ENCODE measurements at regions not wholly inside any gene's neighbourhood (a gene's known extent, or its start where the extent isn't known, plus 50 kb on each side); places are given as distances from the start of the nearest gene placed in this dataset.

DNA sequence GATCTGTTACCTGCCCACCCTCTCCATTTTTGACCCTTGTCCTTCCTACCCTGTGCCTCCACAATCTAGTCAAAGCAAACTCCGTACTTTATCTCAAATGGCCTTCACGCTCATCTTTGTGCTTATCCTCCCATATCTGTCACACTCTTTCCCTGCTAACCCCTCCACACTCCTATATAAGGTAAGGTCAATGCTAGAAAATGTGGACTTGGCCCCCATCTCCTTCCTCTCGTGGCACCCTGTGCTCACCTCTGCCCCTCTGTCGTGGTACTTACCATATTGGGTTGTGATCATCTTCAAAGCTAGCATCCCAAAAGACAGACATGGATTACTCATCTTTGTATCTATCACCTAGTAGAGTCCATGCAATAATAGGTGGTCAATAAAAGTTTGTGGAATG, 127.6 kb upstream of the FOXQ1 start:
- no peak overlapping the region for H3K4me3 ChIP-seq (ENCODE audit: low read depth in 2 of 2, low read length in 1 of 2)
- no peaks in the 10 kb centered on the region for H3F3A ChIP-seq (replicated peaks; ENCODE audit: insufficient read depth)
- no peaks in the 10 kb centered on the region for H3K9me2 ChIP-seq
- no peak overlapping the region for H3K27ac ChIP-seq (ENCODE audit: low read depth in 2 of 2, low read length in 1 of 2)
- H3K9me3 ChIP-seq: no peaks in the 10 kb centered on the region
- no peaks in the 10 kb centered on the region for H3K36me3 ChIP-seq (replicated peaks in 1 of 2; ENCODE audit: control insufficient read depth in 1 of 2, insufficient read depth in 2 of 2, low read length in 1 of 2)
- no peaks in the 10 kb centered on the region for H4K20me1 ChIP-seq (ENCODE audit: insufficient read depth)
- ChIA-PET CTCF (no interaction called here), POLR2A (no interaction called here)
- no peak overlapping the region for H2AFZ ChIP-seq (ENCODE audit: low read depth)
- H3K4me2 ChIP-seq: no peak overlapping the region
- H3K79me2 ChIP-seq (ENCODE audit: insufficient read depth): no peaks in the 10 kb centered on the region
- DNase-seq: no peak
- TF ChIP-seq GABPA (IDR thresholded peaks at IDR 0.05; ENCODE audit: low read depth) (no peak), TEAD4 (IDR thresholded peaks at IDR 0.05; ENCODE audit: borderline replicate concordance, insufficient read depth) (no peak), GATA2 (CRISPR knock-in tag; IDR thresholded peaks at IDR 0.05) (no peak), EZH2phosphoT487 (IDR thresholded peaks at IDR 0.05; ENCODE audit: borderline replicate concordance, low read depth) (no peak), FOXJ3 (CRISPR knock-in tag; IDR thresholded peaks at IDR 0.05) (no peak), MXI1 (IDR thresholded peaks at IDR 0.05; ENCODE audit: low read depth, low read length) (no peak), RCOR1 (IDR thresholded peaks at IDR 0.05; ENCODE audit: low read length) (no peak), YY1 (IDR thresholded peaks at IDR 0.05; ENCODE audit: low read depth) (no peak), FOXM1 (IDR thresholded peaks at IDR 0.05; ENCODE audit: low read depth) (no peak), RXRA (IDR thresholded peaks at IDR 0.05; ENCODE audit: borderline replicate concordance, low read depth) (no peak), RAD21 (IDR thresholded peaks at IDR 0.05; ENCODE audit: low read length) (no peak), NRF1 (IDR thresholded peaks at IDR 0.05; ENCODE audit: low read depth, low read length) (no peak)
- TF ChIP-seq, protein P1, sequence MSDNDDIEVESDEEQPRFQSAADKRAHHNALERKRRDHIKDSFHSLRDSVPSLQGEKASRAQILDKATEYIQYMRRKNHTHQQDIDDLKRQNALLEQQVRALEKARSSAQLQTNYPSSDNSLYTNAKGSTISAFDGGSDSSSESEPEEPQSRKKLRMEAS (IDR thresholded peaks at IDR 0.05; ENCODE audit: low read depth): no peak
- TF ChIP-seq, protein P2, sequence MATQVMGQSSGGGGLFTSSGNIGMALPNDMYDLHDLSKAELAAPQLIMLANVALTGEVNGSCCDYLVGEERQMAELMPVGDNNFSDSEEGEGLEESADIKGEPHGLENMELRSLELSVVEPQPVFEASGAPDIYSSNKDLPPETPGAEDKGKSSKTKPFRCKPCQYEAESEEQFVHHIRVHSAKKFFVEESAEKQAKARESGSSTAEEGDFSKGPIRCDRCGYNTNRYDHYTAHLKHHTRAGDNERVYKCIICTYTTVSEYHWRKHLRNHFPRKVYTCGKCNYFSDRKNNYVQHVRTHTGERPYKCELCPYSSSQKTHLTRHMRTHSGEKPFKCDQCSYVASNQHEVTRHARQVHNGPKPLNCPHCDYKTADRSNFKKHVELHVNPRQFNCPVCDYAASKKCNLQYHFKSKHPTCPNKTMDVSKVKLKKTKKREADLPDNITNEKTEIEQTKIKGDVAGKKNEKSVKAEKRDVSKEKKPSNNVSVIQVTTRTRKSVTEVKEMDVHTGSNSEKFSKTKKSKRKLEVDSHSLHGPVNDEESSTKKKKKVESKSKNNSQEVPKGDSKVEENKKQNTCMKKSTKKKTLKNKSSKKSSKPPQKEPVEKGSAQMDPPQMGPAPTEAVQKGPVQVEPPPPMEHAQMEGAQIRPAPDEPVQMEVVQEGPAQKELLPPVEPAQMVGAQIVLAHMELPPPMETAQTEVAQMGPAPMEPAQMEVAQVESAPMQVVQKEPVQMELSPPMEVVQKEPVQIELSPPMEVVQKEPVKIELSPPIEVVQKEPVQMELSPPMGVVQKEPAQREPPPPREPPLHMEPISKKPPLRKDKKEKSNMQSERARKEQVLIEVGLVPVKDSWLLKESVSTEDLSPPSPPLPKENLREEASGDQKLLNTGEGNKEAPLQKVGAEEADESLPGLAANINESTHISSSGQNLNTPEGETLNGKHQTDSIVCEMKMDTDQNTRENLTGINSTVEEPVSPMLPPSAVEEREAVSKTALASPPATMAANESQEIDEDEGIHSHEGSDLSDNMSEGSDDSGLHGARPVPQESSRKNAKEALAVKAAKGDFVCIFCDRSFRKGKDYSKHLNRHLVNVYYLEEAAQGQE (IDR thresholded peaks at IDR 0.05; ENCODE audit: low read depth, low read length): no peak
- TF ChIP-seq, protein P3, sequence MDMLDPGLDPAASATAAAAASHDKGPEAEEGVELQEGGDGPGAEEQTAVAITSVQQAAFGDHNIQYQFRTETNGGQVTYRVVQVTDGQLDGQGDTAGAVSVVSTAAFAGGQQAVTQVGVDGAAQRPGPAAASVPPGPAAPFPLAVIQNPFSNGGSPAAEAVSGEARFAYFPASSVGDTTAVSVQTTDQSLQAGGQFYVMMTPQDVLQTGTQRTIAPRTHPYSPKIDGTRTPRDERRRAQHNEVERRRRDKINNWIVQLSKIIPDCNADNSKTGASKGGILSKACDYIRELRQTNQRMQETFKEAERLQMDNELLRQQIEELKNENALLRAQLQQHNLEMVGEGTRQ (IDR thresholded peaks at IDR 0.05; ENCODE audit: borderline replicate concordance, low read depth, low read length): no peak
- TF ChIP-seq, protein P4, sequence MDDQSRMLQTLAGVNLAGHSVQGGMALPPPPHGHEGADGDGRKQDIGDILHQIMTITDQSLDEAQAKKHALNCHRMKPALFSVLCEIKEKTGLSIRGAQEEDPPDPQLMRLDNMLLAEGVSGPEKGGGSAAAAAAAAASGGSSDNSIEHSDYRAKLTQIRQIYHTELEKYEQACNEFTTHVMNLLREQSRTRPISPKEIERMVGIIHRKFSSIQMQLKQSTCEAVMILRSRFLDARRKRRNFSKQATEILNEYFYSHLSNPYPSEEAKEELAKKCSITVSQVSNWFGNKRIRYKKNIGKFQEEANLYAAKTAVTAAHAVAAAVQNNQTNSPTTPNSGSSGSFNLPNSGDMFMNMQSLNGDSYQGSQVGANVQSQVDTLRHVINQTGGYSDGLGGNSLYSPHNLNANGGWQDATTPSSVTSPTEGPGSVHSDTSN (IDR thresholded peaks at IDR 0.05): no peak
- TF ChIP-seq, protein P5, sequence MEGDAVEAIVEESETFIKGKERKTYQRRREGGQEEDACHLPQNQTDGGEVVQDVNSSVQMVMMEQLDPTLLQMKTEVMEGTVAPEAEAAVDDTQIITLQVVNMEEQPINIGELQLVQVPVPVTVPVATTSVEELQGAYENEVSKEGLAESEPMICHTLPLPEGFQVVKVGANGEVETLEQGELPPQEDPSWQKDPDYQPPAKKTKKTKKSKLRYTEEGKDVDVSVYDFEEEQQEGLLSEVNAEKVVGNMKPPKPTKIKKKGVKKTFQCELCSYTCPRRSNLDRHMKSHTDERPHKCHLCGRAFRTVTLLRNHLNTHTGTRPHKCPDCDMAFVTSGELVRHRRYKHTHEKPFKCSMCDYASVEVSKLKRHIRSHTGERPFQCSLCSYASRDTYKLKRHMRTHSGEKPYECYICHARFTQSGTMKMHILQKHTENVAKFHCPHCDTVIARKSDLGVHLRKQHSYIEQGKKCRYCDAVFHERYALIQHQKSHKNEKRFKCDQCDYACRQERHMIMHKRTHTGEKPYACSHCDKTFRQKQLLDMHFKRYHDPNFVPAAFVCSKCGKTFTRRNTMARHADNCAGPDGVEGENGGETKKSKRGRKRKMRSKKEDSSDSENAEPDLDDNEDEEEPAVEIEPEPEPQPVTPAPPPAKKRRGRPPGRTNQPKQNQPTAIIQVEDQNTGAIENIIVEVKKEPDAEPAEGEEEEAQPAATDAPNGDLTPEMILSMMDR (IDR thresholded peaks at IDR 0.05): no peak
- TF ChIP-seq, protein P6, sequence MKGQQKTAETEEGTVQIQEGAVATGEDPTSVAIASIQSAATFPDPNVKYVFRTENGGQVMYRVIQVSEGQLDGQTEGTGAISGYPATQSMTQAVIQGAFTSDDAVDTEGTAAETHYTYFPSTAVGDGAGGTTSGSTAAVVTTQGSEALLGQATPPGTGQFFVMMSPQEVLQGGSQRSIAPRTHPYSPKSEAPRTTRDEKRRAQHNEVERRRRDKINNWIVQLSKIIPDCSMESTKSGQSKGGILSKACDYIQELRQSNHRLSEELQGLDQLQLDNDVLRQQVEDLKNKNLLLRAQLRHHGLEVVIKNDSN (IDR thresholded peaks at IDR 0.05; ENCODE audit: borderline replicate concordance, low read depth): no peak
- no peak overlapping the region for H3K9ac ChIP-seq
- WGBS (ENCODE audit: low lambda C conversion rate): 2% methylated on average over 4 of the region's 4 CpGs
- H3K27me3 ChIP-seq (ENCODE audit: insufficient read depth): no peaks in the 10 kb centered on the region; the same call in 1 of the 2 replicates
- H3K4me1 ChIP-seq (ENCODE audit: control insufficient read depth in 1 of 2, insufficient read depth in 2 of 2, low read depth in 1 of 2, low read length in 1 of 2): no peaks in the 10 kb centered on the region

All from SK-N-SH (cell line).